ENCODE measurements at regions not wholly inside any gene's neighbourhood (a gene's known extent, or its start where the extent isn't known, plus 50 kb on each side); places are given as distances from the start of the nearest gene placed in this dataset.

- no peaks in the 10 kb centered on the region for H3K4me1 ChIP-seq (ENCODE audit: control insufficient read depth, insufficient read depth, low read length, poor library complexity, severe bottlenecking)
- H3K27ac ChIP-seq (ENCODE audit: low read depth, low read length, severe bottlenecking): no peak overlapping the region
- no peaks in the 10 kb centered on the region for H3K36me3 ChIP-seq (ENCODE audit: control insufficient read depth, insufficient read depth, low read length)
- 100% methylated on average over 1 of the region's 2 CpGs for WGBS, 2 experiments (ENCODE audit: insufficient coverage in 2 of 2)
- no peak overlapping the region for H3K4me3 ChIP-seq (ENCODE audit: extremely low read depth, insufficient read depth, low read length, poor library complexity, severe bottlenecking)
- no peaks in the 10 kb centered on the region for H3K9me3 ChIP-seq (ENCODE audit: control insufficient read depth, low read length)
These were observed 460.2 kb upstream of the HS6ST1 start for GRCh38 chr2:128778843-128779242.

- WGBS, 2 experiments (ENCODE audit: insufficient coverage in 2 of 2): 80 to 97% methylated on average over 5 to 7 of the region's 9 CpGs
- no peak overlapping the region for H3K27ac ChIP-seq (ENCODE audit: low read depth, low read length, severe bottlenecking)
- H3K36me3 ChIP-seq (ENCODE audit: control insufficient read depth, insufficient read depth, low read length): no peaks in the 10 kb centered on the region
- H3K4me3 ChIP-seq (ENCODE audit: extremely low read depth, insufficient read depth, low read length, poor library complexity, severe bottlenecking): no peak overlapping the region
- no peaks in the 10 kb centered on the region for H3K9me3 ChIP-seq (ENCODE audit: control insufficient read depth, low read length)
- H3K4me1 ChIP-seq (ENCODE audit: control insufficient read depth, insufficient read depth, low read length, poor library complexity, severe bottlenecking): no peaks in the 10 kb centered on the region
These were observed 460.8 kb upstream of the HS6ST1 start for GRCh38 chr2:128779301-128780095.

GRCh38 chr2:128780434-128781080, 461.9 kb upstream of the HS6ST1 start:
- H3K36me3 ChIP-seq (ENCODE audit: control insufficient read depth, insufficient read depth, low read length): no peaks in the 10 kb centered on the region
- no peak overlapping the region for H3K4me3 ChIP-seq (ENCODE audit: extremely low read depth, insufficient read depth, low read length, poor library complexity, severe bottlenecking)
- H3K27ac ChIP-seq (ENCODE audit: low read depth, low read length, severe bottlenecking): no peak overlapping the region
- WGBS, 2 experiments (ENCODE audit: insufficient coverage in 2 of 2): 91 to 94% methylated on average over 5 of the region's 5 CpGs
- H3K4me1 ChIP-seq (ENCODE audit: control insufficient read depth, insufficient read depth, low read length, poor library complexity, severe bottlenecking): no peaks in the 10 kb centered on the region
- H3K9me3 ChIP-seq (ENCODE audit: control insufficient read depth, low read length): no peaks in the 10 kb centered on the region

GRCh38 chr2:128781166-128781565, 462.5 kb upstream of the HS6ST1 start:
- no peaks in the 10 kb centered on the region for H3K36me3 ChIP-seq (ENCODE audit: control insufficient read depth, insufficient read depth, low read length)
- no peak overlapping the region for H3K4me3 ChIP-seq (ENCODE audit: extremely low read depth, insufficient read depth, low read length, poor library complexity, severe bottlenecking)
- H3K4me1 ChIP-seq (ENCODE audit: control insufficient read depth, insufficient read depth, low read length, poor library complexity, severe bottlenecking): no peaks in the 10 kb centered on the region
- H3K27ac ChIP-seq (ENCODE audit: low read depth, low read length, severe bottlenecking): no peak overlapping the region
- H3K9me3 ChIP-seq (ENCODE audit: control insufficient read depth, low read length): no peaks in the 10 kb centered on the region
- WGBS, 2 experiments (ENCODE audit: insufficient coverage in 2 of 2): 83 to 85% methylated on average over 3 of the region's 3 CpGs

GRCh38 chr2:128781585-128782385, 463.1 kb upstream of the HS6ST1 start:
- Histone ChIP-seq H3K9me3 (ENCODE audit: control insufficient read depth, low read length) (no peaks in the 10 kb centered on the region), H3K4me3 (ENCODE audit: extremely low read depth, insufficient read depth, low read length, poor library complexity, severe bottlenecking) (no peak overlapping the region), H3K4me1 (ENCODE audit: control insufficient read depth, insufficient read depth, low read length, poor library complexity, severe bottlenecking) (no peaks in the 10 kb centered on the region), H3K36me3 (ENCODE audit: control insufficient read depth, insufficient read depth, low read length) (no peaks in the 10 kb centered on the region), H3K27ac (ENCODE audit: low read depth, low read length, severe bottlenecking) (no peak overlapping the region)
- 87 to 94% methylated on average over 14 to 17 of the region's 18 CpGs for WGBS, 2 experiments (ENCODE audit: insufficient coverage in 2 of 2)

GRCh38 chr2:128782411-128783192, 463.9 kb upstream of the HS6ST1 start:
- no peaks in the 10 kb centered on the region for H3K4me1 ChIP-seq (ENCODE audit: control insufficient read depth, insufficient read depth, low read length, poor library complexity, severe bottlenecking)
- H3K36me3 ChIP-seq (ENCODE audit: control insufficient read depth, insufficient read depth, low read length): no peaks in the 10 kb centered on the region
- WGBS, 2 experiments (ENCODE audit: insufficient coverage in 2 of 2): 85 to 98% methylated on average over 4 to 5 of the region's 6 CpGs
- no peak overlapping the region for H3K4me3 ChIP-seq (ENCODE audit: extremely low read depth, insufficient read depth, low read length, poor library complexity, severe bottlenecking)
- no peaks in the 10 kb centered on the region for H3K9me3 ChIP-seq (ENCODE audit: control insufficient read depth, low read length)
- no peak overlapping the region for H3K27ac ChIP-seq (ENCODE audit: low read depth, low read length, severe bottlenecking)

GRCh38 chr2:128783193-128783671, 464.6 kb upstream of the HS6ST1 start:
- 71 to 89% methylated on average over 3 to 7 of the region's 9 CpGs for WGBS, 2 experiments (ENCODE audit: insufficient coverage in 2 of 2)
- Histone ChIP-seq H3K4me3 (ENCODE audit: extremely low read depth, insufficient read depth, low read length, poor library complexity, severe bottlenecking) (no peak overlapping the region), H3K9me3 (ENCODE audit: control insufficient read depth, low read length) (no peaks in the 10 kb centered on the region), H3K27ac (ENCODE audit: low read depth, low read length, severe bottlenecking) (no peak overlapping the region), H3K36me3 (ENCODE audit: control insufficient read depth, insufficient read depth, low read length) (no peaks in the 10 kb centered on the region), H3K4me1 (ENCODE audit: control insufficient read depth, insufficient read depth, low read length, poor library complexity, severe bottlenecking) (no peaks in the 10 kb centered on the region)

GRCh38 chr2:128783896-128784295, 465.2 kb upstream of the HS6ST1 start:
- H3K9me3 ChIP-seq (ENCODE audit: control insufficient read depth, low read length): no peaks in the 10 kb centered on the region
- no peak overlapping the region for H3K27ac ChIP-seq (ENCODE audit: low read depth, low read length, severe bottlenecking)
- no peak overlapping the region for H3K4me3 ChIP-seq (ENCODE audit: extremely low read depth, insufficient read depth, low read length, poor library complexity, severe bottlenecking)
- H3K4me1 ChIP-seq (ENCODE audit: control insufficient read depth, insufficient read depth, low read length, poor library complexity, severe bottlenecking): no peaks in the 10 kb centered on the region
- H3K36me3 ChIP-seq (ENCODE audit: control insufficient read depth, insufficient read depth, low read length): no peaks in the 10 kb centered on the region
- WGBS, 2 experiments (ENCODE audit: insufficient coverage in 2 of 2): 94 to 100% methylated on average over 1 to 4 of the region's 10 CpGs

- H3K4me1 ChIP-seq (ENCODE audit: control insufficient read depth, insufficient read depth, low read length, poor library complexity, severe bottlenecking): no peaks in the 10 kb centered on the region
- WGBS, 2 experiments (ENCODE audit: insufficient coverage in 2 of 2): 89 to 93% methylated on average over 12 to 15 of the region's 18 CpGs
- no peaks in the 10 kb centered on the region for H3K9me3 ChIP-seq (ENCODE audit: control insufficient read depth, low read length)
- H3K27ac ChIP-seq (ENCODE audit: low read depth, low read length, severe bottlenecking): no peak overlapping the region
- H3K36me3 ChIP-seq (ENCODE audit: control insufficient read depth, insufficient read depth, low read length): no peaks in the 10 kb centered on the region
- no peak overlapping the region for H3K4me3 ChIP-seq (ENCODE audit: extremely low read depth, insufficient read depth, low read length, poor library complexity, severe bottlenecking)
These were observed 466.1 kb upstream of the HS6ST1 start for GRCh38 chr2:128784626-128785306.

- H3K4me1 ChIP-seq (ENCODE audit: control insufficient read depth, insufficient read depth, low read length, poor library complexity, severe bottlenecking): no peaks in the 10 kb centered on the region
- WGBS, 2 experiments (ENCODE audit: insufficient coverage in 2 of 2): 84 to 93% methylated on average over 6 of the region's 6 CpGs
- no peaks in the 10 kb centered on the region for H3K36me3 ChIP-seq (ENCODE audit: control insufficient read depth, insufficient read depth, low read length)
- H3K27ac ChIP-seq (ENCODE audit: low read depth, low read length, severe bottlenecking): no peak overlapping the region
- H3K9me3 ChIP-seq (ENCODE audit: control insufficient read depth, low read length): no peaks in the 10 kb centered on the region
- H3K4me3 ChIP-seq (ENCODE audit: extremely low read depth, insufficient read depth, low read length, poor library complexity, severe bottlenecking): no peak overlapping the region
These were observed 467.6 kb upstream of the HS6ST1 start for GRCh38 chr2:128786316-128786715.
